Prostate gland (tissue), 2 donors: ENCODE measurements at regions not wholly inside any gene's neighbourhood (a gene's known extent, or its start where the extent isn't known, plus 50 kb on each side); places are given as distances from the start of the nearest gene placed in this dataset.

ENCODE experiments used
- CTCF ChIP-seq, 4 experiments: fragments of 200-600 bp in 2 of 4; fragments of 450-650 bp in 2 of 4; sonication (generic) in 2 of 4; IDR thresholded peaks; 1 replicate in 3 of 4; 2 replicates in 1 of 4; pipeline ENCODE4 v1.5.1; 2016 to 2019; ENCODE audit warnings: antibody characterized with exemption in 4 of 4, mild to moderate bottlenecking in 2 of 4, moderate library complexity in 2 of 4
- POLR2A ChIP-seq: fragments of 450-650 bp; IDR thresholded peaks from one replicate; pipeline ENCODE4 v1.6.1; 2016; ENCODE audit warnings: antibody characterized with exemption, mild to moderate bottlenecking

GRCh38 chr2:58878778-58879177, 637.7 kb upstream of the FANCL start:
- no peak for TF ChIP-seq CTCF (IDR thresholded peaks at IDR 0.05)
- no peak for TF ChIP-seq POLR2A
